ENCODE measurements at regions not wholly inside any gene's neighbourhood (a gene's known extent, or its start where the extent isn't known, plus 50 kb on each side); places are given as distances from the start of the nearest gene placed in this dataset.
"Not testable (repeated sequence)": the region's sequence is repeated elsewhere in the genome, so short reads cannot be mapped to it uniquely, and the experiment has no call there.

DNA sequence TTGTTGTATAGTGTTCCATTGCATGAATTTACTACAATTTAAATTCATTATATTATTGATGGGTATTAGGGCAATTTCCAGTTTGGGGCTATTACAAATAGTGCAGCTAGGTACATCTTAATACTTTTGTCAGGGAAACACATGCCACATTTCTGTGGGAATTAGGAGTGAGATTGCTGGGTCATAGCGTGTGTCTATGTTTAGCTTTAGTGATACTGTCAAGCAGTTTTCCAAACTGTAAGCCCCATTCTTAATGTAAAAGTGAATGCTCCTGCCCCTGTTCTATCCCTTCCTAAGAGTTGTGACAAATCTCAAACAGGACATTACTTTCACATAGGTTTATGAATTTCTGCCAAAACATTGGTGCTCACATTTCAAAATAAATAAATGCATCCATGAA lies 184.5 kb upstream of the ANKRD28 start:
- H3K36me3 ChIP-seq, result no peaks in the 10 kb centered on the region
- H3K9ac ChIP-seq, result no peak overlapping the region
- no peak overlapping the region for H3K4me2 ChIP-seq
- no peaks in the 10 kb centered on the region for H3K27me3 ChIP-seq
- no peaks in the 10 kb centered on the region for H4K20me1 ChIP-seq
- no peak overlapping the region for H3K27ac ChIP-seq
- no peak overlapping the region for H3K4me3 ChIP-seq
- H3K4me1 ChIP-seq, result no peaks in the 10 kb centered on the region
- H3K9me3 ChIP-seq, result no peaks in the 10 kb centered on the region
- no peak for TF ChIP-seq Cebpa-rat (IDR thresholded peaks at IDR 0.05)

DNA sequence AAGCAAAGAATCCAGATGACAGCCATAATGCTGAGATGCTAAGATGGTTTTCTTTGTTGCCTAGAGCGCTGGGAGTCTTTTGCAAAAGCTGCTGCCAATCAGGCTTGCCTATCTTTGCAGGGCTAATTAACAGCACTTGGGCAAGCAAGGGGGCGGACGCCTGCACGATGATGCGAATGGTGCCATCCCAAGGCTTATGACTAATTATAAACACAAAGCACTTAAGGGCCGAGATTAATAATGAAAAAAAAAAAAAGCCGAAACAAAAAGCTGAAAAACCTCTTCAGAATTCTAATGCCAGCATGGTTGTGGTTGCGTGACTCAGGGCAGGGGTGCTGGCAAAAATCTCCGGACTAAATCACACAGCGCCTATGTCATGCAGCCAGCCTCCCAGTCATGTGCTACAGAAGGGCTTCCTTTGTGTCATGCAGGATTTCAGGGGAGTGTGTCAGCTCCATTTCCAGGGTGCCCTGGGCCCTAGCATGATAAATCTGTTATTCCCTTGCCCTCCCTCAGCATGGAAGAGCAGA lies 185.0 kb upstream of the ANKRD28 start:
- no peak for TF ChIP-seq Cebpa-rat (IDR thresholded peaks at IDR 0.05)
- peaks cover 3% of the 10 kb centered on the region for H3K9me3 ChIP-seq
- H3K4me1 ChIP-seq, result no peaks in the 10 kb centered on the region
- H3K9ac ChIP-seq, result no peak overlapping the region
- H4K20me1 ChIP-seq, result no peaks in the 10 kb centered on the region
- H3K4me2 ChIP-seq, result no peak overlapping the region
- H3K27me3 ChIP-seq, result no peaks in the 10 kb centered on the region
- H3K27ac ChIP-seq, result no peak overlapping the region
- H3K4me3 ChIP-seq, result no peak overlapping the region
- no peaks in the 10 kb centered on the region for H3K36me3 ChIP-seq

DNA sequence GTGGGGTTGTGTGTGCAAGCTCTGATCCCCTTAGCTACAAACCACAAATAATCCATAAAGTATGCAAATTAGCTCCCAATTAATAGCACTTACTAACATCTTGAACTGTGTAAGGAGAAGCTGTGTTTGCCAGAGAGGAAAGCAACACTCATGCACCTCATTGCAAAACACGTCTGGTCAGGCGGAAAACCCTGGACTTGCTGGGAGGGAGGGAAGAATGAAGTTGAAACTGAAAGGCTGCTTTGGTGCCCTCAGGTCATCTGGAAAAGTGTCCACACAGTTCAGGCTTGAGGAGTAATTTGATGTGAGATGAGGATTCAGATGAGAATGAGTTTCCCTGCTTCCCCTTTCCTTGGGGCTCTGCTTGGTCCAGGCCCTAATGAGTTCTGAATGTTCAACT lies 185.5 kb upstream of the ANKRD28 start:
- no peaks in the 10 kb centered on the region for H3K4me1 ChIP-seq
- no peak overlapping the region for H3K4me2 ChIP-seq
- H4K20me1 ChIP-seq, result no peaks in the 10 kb centered on the region
- peaks cover 8% of the 10 kb centered on the region for H3K9me3 ChIP-seq
- TF ChIP-seq Cebpa-rat (IDR thresholded peaks at IDR 0.05), result no peak
- H3K9ac ChIP-seq, result no peak overlapping the region
- H3K4me3 ChIP-seq, result no peak overlapping the region
- no peaks in the 10 kb centered on the region for H3K36me3 ChIP-seq
- no peak overlapping the region for H3K27ac ChIP-seq
- H3K27me3 ChIP-seq, result no peaks in the 10 kb centered on the region

DNA sequence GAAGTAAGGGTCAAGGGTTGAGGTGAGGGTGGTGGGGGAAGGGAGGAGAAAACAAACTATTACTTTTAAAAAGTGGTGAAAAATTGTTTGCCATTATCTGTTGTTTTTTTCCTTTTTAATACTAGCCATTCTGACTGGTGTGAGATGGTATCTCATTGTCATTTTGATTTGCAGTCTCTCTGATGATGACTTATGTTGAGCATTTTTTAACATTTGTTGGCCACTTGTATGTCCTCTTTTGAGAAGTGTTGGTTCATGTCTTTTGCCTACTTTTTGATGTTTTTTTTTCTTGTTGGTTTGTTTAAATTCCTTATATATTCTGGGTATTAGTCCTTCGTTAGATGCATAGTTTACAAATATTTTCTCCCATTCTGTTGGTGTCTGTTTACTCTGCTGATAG lies 185.9 kb upstream of the ANKRD28 start:
- Histone ChIP-seq H3K4me1 (no peaks in the 10 kb centered on the region), H3K27ac (no peak overlapping the region), H3K36me3 (no peaks in the 10 kb centered on the region), H3K4me2 (no peak overlapping the region), H3K4me3 (no peak overlapping the region), H4K20me1 (no peaks in the 10 kb centered on the region), H3K9ac (no peak overlapping the region), H3K9me3 (peaks cover 12% of the 10 kb centered on the region), H3K27me3 (no peaks in the 10 kb centered on the region)
- no peak for TF ChIP-seq Cebpa-rat (IDR thresholded peaks at IDR 0.05)

DNA sequence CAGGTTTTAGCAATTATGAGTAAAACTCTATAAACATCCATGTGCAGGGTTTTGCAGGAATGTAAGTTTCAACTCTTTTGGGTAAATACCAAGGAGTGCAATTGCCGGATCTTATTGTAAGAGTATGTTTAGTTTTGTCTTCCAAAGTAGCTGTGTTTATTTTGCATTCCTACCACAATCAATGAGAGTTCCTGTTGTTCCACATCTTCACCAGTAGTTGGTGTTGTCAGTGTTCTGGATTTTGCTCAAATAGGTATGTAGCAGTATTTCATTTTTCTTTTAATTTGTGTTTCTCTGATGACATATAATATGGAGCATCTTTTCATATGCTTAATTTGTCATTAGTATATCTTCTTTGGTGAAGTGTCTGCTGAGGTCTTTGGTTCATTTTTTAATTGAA lies 185.1 kb upstream of the GALNT15 start:
- no peak overlapping the region for H3K27ac ChIP-seq
- H3K27me3 ChIP-seq, result no peaks in the 10 kb centered on the region
- H4K20me1 ChIP-seq, result no peaks in the 10 kb centered on the region
- H3K4me3 ChIP-seq, result no peak overlapping the region
- no peak for TF ChIP-seq Cebpa-rat (IDR thresholded peaks at IDR 0.05)
- H3K36me3 ChIP-seq, result no peaks in the 10 kb centered on the region
- no peaks in the 10 kb centered on the region for H3K4me1 ChIP-seq
- H3K4me2 ChIP-seq, result no peak overlapping the region
- H3K9me3 ChIP-seq, result peaks cover 19% of the 10 kb centered on the region
- H3K9ac ChIP-seq, result no peak overlapping the region

DNA sequence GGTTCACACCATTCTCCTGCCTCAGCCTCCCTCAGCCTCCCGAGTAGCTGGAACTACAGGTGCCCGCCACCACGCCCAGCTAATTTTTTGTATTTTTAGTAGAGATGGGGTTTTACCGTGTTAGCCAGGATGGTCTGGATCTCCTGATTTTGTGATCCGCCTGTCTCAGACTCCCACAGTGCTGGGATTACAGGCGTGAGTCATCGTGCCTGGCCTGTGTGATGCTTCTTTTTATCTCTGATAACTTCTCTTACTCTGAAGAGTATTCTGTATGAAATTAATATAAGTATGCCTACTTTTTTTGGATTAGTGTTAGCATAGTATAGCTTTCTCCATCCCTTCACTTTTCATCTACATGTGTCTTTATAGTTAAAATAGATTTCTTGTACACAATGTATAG lies 180.8 kb upstream of the GALNT15 start:
- not testable (repeated sequence) for H4K20me1 ChIP-seq, H3K4me2 ChIP-seq, H3K36me3 ChIP-seq, H3K9ac ChIP-seq, H3K4me3 ChIP-seq, H3K27ac ChIP-seq, H3K9me3 ChIP-seq, H3K4me1 ChIP-seq, H3K27me3 ChIP-seq

DNA sequence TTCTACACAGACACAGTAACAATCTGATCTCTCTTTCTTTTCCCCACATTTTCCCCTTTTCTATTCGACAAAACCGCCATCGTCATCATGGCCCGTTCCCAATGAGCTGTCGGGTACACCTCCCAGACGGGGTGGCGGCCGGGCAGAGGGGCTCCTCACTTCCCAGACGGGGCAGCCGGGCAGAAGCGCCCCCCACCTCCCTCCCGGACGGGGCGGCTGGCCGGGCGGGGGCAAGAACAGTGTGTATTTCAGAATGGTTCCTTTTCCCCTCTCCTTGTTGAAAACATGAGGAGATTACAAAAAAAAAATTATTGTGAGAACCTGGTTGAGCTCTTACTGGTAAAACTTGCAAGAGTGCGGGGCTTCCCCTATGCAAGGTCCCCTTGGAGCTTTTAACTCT lies 178.0 kb upstream of the GALNT15 start:
- H3K36me3 ChIP-seq, H4K20me1 ChIP-seq, H3K9me3 ChIP-seq, H3K9ac ChIP-seq, H3K4me3 ChIP-seq, H3K27me3 ChIP-seq, H3K4me2 ChIP-seq, H3K27ac ChIP-seq, H3K4me1 ChIP-seq: not testable (repeated sequence)

DNA sequence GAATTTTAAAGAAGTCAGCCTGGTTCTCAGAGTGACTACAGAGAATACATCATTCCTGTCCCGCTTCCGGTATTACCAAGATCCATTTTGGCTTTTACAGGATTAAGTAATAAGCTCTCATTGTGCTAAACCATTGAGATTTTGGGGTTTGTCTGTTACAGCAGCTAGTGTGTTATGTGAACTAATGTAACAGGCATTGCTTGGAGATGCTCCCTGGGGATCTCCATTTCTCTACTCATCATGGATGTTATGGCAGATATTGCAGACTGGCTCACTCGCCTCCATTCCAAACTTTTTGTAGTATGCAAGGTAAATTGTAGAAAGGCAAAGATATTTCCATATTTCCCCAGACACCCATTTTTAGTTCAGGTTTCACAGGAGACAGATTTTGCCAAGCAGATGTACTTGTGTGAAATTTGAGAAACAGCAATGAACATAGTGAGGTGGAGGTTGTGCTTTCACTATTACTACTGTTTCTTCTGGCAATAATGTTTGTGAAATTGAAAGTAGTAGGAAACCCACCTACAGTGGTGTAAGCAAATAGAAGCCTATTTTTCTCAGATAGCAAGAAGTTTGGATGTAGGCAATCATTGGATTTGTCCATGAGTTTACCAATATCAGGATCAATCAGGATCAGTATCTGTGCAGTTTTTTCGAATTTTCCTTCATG lies 177.1 kb upstream of the GALNT15 start:
- no peaks in the 10 kb centered on the region for H3K9me3 ChIP-seq
- H3K27ac ChIP-seq, result no peak overlapping the region
- no peaks in the 10 kb centered on the region for H4K20me1 ChIP-seq
- no peak overlapping the region for H3K4me3 ChIP-seq
- H3K27me3 ChIP-seq, result no peaks in the 10 kb centered on the region
- H3K9ac ChIP-seq, result no peak overlapping the region
- no peaks in the 10 kb centered on the region for H3K36me3 ChIP-seq
- no peak overlapping the region for H3K4me2 ChIP-seq
- no peak for TF ChIP-seq Cebpa-rat (IDR thresholded peaks at IDR 0.05)
- peaks cover under 1% of the 10 kb centered on the region for H3K4me1 ChIP-seq

DNA sequence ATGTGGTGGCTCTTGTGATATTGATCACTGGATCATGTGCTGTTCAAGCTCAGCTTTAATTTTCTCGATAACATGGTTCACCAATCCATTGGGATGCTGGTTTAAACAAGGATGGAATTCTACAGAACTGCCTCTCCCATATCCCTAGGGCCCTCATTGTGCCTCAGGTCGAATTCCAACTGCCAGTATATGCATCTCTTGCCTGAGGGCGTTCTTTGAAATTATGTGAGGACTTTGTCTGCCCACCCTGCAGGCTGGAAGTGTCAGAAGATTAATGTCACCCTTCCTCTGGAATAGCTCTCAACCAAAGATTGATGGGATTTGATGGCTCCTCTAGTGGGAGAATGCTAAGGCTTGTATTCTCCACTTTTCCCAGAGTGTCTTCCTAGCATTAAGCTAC lies 175.6 kb upstream of the GALNT15 start:
- no peak overlapping the region for H3K9ac ChIP-seq
- no peak for TF ChIP-seq Cebpa-rat (IDR thresholded peaks at IDR 0.05)

DNA sequence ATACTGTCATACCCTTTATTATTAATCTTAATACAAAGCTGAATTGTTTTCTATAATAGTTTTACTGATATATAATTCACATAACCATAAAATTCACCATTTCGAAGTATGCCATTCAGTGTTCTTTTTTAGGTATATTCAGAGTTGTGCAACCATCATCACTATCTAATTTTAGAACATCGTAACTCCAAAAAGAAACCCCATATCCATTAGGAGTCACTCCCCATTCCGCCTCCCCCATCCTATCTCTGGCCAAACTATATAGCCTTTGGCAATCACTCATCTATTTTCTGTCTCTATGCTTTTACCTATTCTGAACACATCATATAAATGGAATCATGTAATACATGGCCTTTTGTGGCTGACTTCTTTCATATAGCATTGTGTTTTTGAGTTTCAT lies 169.7 kb upstream of the GALNT15 start:
- no peak overlapping the region for H3K27ac ChIP-seq
- H3K4me2 ChIP-seq, result no peak overlapping the region
- peaks cover 6% of the 10 kb centered on the region for H3K4me1 ChIP-seq
- H3K27me3 ChIP-seq, result no peaks in the 10 kb centered on the region
- H3K9ac ChIP-seq, result no peak overlapping the region
- H3K9me3 ChIP-seq, result peaks cover 12% of the 10 kb centered on the region
- H3K4me3 ChIP-seq, result no peak overlapping the region
- H3K36me3 ChIP-seq, result no peaks in the 10 kb centered on the region
- H4K20me1 ChIP-seq, result no peaks in the 10 kb centered on the region
- no peak for TF ChIP-seq Cebpa-rat (IDR thresholded peaks at IDR 0.05)

More for the DNA sequence above, 175.6 kb upstream of the GALNT15 start:
- H4K20me1 ChIP-seq, result no peaks in the 10 kb centered on the region
- no peak overlapping the region for H3K27ac ChIP-seq
- no peak overlapping the region for H3K4me3 ChIP-seq
- H3K36me3 ChIP-seq, result no peaks in the 10 kb centered on the region
- H3K9me3 ChIP-seq, result no peaks in the 10 kb centered on the region
- H3K4me2 ChIP-seq, result no peak overlapping the region
- no peaks in the 10 kb centered on the region for H3K27me3 ChIP-seq
- peaks cover 6% of the 10 kb centered on the region for H3K4me1 ChIP-seq

DNA sequence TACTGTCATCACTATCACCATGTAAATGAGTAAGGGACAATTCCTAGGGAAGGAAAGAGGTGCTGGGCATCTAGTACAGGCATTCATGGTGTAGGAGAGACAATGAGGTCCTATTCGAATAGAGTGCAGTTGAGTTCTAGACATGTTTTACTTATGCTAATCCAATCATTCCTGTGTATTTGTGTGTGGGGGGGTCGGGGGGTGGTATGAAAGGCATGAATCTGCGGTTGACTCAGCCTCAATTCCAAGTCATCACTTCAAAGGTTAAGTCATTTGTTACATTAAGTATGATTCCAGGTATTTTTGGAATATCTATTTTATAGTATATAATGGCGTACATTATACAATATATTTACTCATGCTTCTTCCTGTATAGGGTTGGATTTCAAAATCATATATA lies 163.1 kb upstream of the GALNT15 start:
- Histone ChIP-seq H3K36me3 (no peaks in the 10 kb centered on the region), H3K9ac (no peak overlapping the region), H3K4me1 (no peaks in the 10 kb centered on the region), H3K27me3 (no peaks in the 10 kb centered on the region), H4K20me1 (no peaks in the 10 kb centered on the region), H3K4me2 (no peak overlapping the region), H3K9me3 (peaks cover 12% of the 10 kb centered on the region), H3K4me3 (no peak overlapping the region), H3K27ac (no peak overlapping the region)
- TF ChIP-seq Cebpa-rat (IDR thresholded peaks at IDR 0.05), result no peak

Measured in BLaER1 (cell line).